Non-pigmented ciliary epithelial cell (primary cell): ENCODE measurements at regions not wholly inside any gene's neighbourhood (a gene's known extent, or its start where the extent isn't known, plus 50 kb on each side); places are given as distances from the start of the nearest gene placed in this dataset.
"Not testable (repeated sequence)": the region's sequence is repeated elsewhere in the genome, so short reads cannot be mapped to it uniquely, and the experiment has no call there.

Source experiments
- DNase-seq: peaks from one replicate; pipeline ENCODE4 v3.0.0-alpha.2; 2010; ENCODE audit warnings: low read depth

GRCh38 chr2:8253781-8254180 is 428.1 kb upstream of the ID2 start:
- DNase-seq = no peak

DNA sequence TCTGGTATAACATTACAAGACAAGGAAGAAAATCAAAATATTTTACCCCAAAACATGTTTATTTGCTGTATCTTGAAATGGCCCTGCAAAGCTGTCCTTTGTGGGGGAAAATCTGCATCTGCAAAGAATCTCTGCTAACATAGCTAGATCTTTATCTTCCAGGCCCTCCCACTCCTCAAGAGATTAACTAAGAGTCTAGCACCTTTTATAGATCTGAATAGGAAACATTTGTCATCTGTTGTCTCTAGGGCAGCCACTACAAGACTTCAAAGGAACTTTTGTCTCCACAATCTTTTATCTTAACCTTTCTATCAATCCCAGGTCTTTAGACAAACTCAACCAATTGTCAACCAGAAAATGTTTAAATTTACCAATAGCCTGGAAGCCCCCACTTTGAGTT is 427.6 kb upstream of the ID2 start:
- DNase-seq = not testable (repeated sequence)

DNA sequence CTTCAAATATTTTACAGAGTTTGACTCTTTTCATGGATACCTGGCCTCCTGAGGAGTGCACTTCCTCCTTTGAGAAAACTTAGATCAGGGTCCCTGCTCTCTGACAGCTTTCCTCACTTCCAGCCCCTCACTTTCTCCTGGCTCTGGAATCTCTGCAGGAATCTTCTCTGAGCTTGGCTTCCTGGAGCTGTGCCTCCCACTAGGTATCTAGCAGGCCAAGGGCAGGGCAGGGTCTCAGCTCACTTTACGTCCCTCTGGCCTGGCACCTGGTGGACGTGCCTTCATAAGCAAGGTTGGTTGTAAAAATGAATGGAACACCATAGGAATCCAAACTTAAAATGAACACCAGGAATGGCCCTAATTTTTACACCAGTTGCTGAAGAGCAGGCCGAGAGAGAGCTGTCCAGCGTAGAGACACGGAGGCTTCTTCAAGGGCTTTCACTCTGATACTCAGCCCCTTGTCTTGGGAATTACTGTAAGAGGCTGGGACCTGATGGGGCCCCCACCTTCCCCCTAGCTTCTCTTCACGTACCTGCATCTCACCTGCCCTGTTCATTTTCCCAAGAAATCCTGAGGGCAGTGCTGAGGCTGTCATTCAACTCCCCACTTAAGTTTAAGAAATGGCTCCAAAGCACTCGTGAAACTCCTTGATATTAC is 426.9 kb upstream of the ID2 start:
- DNase-seq = no peak

GRCh38 chr2:8255448-8255800 is 426.4 kb upstream of the ID2 start:
- no peak for DNase-seq

GRCh38 chr2:8256905-8257304 is 425.0 kb upstream of the ID2 start:
- DNase-seq = no peak

DNA sequence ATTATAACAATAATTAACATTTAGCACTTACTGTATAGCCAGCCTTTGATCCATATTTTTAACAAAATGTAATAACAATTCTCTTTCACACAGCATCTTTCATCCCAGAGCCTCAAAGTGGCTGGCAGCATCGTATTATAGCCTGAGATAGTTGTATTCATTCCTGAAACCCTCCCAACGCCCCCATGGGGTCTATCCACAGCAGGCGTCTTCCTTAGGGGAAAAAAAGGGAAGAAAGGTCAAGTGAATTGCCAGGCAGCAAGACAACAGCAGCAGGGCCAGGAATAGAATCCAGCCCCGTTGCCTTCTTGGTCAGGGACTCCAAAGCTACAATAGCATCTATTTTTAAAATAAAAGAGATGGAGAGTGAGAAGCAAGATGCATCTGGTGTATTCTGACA is 424.4 kb upstream of the ID2 start:
- DNase-seq = no peak

DNA sequence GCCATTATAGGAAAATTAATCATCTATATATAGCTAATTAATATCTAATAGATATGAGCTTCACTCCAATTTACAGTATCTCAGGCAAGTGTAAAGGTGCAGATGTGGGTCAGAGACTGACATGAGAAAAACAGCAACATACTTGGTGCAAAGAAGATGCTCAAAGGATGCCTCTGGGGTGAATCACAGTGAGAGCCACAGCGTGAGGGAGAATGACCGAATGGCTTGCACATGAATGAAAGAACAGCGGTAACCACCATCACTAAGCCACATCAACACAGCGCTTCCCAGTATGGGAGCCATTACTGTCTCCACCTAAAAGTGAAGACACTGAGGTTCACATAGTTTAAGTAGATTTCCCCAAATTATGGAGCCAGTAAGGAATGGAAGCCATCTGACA is 423.4 kb upstream of the ID2 start:
- DNase-seq = no peak

GRCh38 chr2:8259106-8259840 is 422.6 kb upstream of the ID2 start:
- no peak for DNase-seq

DNA sequence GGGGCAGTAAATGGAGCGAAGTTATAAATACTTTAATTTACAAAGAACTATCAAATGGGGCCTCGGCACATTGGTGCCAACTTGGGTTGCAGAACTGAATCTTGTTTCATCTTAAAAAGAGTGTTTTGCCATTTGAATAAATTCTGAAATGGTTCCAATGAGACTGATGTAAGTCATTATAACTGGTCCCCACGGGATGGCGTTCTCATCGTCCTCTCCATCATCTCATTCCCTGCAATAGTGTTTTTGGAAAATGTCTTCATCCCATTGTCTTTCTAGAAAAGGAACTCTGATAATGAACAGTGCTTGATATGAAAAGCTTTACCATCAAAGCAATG is 422.0 kb upstream of the ID2 start:
- no peak for DNase-seq

- no peak for DNase-seq
Observed at GRCh38 chr2:8260213-8260612, 421.6 kb upstream of the ID2 start.

DNA sequence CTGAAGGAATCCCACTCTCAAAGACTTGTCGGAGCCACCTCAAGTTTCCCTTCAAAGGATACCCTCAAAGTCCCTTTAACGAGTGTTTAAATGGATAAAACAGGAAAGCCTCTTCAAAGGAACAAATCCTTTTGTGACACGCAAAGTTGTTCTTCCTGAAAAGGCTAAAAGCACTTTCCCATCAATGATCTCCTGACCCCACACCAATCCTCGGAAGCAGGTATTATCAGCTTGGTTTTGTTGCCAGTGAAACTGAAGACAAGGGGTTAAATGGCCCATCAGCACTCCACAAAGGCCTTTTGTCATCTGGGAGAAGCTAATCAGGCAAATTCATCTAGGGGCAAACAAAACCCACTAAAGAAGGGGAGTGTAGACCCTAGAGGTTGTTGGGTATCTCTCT is 418.0 kb upstream of the ID2 start:
- DNase-seq = no peak

DNA sequence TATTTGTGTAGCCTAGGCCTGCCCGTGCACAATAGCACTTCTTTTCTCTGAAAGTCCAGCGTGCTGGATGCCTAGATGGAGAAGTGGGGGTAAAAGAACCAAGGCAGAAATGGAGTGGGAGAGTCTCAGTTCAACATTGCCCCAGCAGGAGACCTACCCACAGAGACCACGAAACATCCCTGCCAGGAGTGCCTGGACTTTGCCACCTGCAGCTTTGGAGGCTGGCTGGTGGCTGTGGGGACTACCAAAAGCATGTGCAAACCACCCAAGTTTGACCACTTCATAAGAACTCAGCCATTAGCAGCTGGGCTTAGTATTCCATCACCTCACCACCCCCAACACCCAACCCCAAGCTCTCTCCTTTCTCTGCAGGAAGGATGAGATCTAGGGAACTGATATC is 416.9 kb upstream of the ID2 start:
- no peak for DNase-seq

DNA sequence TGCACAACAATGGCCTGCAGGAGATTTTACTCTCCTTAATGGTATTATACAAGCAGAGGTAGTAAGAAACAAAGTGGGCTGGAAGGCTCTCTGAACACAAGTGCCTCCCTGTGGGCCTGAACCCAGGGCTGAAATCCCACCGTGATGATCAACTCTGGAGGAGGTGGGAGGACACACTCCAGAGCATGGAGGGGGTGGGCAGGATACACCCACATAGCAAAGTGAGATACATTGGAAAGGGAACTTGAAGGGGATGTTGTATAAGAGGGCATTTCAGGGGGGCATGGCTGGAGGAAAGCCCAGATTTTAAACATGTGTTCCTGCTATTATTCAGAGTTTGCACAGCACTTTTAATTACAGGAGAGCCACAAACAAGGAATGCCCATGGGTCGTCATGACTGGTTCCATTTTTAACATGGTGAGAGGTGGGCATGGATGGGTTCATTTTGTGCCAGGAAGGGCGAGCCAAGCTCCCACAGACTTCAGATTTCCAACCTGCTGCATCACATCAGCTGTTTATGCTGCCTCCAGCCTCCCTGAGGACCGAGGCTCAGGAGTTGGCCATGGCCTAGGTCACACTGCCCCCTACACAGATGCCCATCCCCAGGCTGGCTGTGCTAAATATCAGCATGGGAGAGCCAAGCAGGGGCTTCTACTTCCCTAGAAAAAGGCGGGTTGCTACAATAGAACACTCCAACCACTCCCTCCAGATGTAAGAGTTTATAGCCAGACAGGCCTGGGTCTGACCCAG is 416.2 kb upstream of the ID2 start:
- DNase-seq = no peak

DNA sequence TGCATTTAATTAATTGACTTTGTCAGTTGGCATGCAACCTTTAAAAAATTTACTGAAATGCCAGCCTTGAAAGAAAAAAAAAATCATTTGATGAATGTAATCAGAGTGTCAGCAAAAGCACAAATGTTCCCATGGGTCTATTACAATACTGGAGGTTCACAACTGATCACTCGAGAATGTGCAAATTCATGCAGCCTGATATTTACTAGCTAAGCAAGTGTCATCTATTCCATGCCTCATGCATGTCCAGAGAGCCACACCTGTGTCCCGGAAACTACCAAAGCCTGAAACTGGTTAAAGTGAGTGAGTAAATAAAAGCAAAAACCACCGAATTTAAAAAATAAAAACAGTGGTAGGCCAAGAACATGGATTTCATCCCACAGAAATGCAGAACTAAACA is 415.3 kb upstream of the ID2 start:
- no peak for DNase-seq

- no peak for DNase-seq
Observed at GRCh38 chr2:8267048-8267447, 414.8 kb upstream of the ID2 start.

- no peak for DNase-seq
Observed at GRCh38 chr2:8267721-8268120, 414.1 kb upstream of the ID2 start.

GRCh38 chr2:8268172-8268783 is 413.6 kb upstream of the ID2 start:
- DNase-seq = no peak

GRCh38 chr2:8270699-8271098 is 411.2 kb upstream of the ID2 start:
- no peak for DNase-seq

DNA sequence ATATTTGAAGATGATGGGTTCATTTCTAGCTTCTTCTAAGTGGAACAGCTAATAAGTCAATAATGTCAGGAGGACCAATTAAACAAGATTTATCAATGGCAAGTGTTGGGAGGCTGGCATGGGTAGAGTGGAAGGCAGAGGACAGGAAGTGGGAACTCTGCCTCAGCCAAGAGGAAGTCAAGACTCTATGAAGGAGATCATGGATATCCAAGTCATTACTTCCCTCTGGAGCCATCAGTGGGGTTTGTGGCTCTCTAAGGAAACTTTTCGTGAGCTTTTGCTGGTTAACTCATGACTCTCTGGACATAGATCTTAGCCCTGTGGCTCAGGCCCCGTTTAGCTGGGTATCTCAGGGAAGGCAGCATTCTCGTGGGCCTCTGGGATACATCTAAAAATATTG is 410.4 kb upstream of the ID2 start:
- DNase-seq = no peak

GRCh38 chr2:8276026-8276425 is 405.8 kb upstream of the ID2 start:
- no peak for DNase-seq

DNA sequence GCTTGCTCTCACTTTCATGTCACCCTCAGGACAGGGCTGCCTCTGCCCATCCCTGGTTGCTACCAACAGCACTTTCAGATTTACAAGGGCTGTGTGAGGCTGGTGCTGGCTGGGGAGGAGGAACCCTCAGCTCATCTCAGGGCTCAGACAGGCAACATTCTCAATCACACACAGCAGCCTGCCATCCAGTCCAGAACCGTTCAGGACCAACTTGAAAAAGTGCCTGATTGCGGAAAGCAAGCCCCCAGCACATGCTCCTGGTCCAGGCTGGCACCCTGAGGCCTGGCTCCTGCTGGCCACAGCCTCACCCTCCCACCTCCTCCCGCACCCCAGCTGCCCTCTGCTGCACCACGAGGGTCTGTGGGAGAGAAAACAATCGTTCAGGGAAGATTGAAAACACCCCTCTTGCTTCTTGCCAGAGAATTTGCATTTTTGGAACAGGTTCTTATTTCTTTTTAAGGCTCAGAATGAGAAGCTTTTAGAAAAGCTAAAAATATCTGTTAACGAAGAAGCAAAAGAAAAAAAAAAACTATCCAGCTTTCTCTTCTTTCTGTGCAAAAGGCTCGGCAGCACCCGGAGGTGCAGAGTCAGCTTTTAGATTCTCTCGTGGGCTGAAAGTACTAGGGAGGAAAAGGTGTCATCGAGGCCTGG is 403.8 kb upstream of the ID2 start:
- no peak for DNase-seq

GRCh38 chr2:8278709-8279354 is 403.0 kb upstream of the ID2 start:
- no peak for DNase-seq
